HT1080 (cell line): ENCODE measurements at regions not wholly inside any gene's neighbourhood (a gene's known extent, or its start where the extent isn't known, plus 50 kb on each side); places are given as distances from the start of the nearest gene placed in this dataset.

Experiments
- DNase-seq: peaks from one replicate; pipeline ENCODE4 v3.0.0-alpha.2; 2015; ENCODE audit warnings: low read depth

DNA sequence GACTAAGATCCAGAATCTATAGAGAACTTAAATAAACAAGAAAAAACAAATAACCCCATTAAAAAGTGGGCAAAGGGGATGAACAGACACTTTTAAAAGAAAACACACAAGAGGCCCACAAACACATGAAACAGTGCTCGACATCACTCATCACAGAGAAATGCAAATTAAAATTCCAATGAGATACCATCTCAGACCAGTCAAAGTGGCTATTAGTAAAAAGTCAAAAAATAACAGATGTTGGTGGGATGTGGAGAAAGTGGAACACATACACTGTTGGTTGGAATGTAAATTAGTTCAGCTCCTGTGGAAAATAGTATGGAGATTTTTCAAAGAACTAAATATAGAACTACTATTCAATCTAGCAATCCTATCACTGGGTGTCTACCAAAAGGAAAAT is 143.1 kb downstream of the IFI44 start:
- DNase-seq, result no peak

DNA sequence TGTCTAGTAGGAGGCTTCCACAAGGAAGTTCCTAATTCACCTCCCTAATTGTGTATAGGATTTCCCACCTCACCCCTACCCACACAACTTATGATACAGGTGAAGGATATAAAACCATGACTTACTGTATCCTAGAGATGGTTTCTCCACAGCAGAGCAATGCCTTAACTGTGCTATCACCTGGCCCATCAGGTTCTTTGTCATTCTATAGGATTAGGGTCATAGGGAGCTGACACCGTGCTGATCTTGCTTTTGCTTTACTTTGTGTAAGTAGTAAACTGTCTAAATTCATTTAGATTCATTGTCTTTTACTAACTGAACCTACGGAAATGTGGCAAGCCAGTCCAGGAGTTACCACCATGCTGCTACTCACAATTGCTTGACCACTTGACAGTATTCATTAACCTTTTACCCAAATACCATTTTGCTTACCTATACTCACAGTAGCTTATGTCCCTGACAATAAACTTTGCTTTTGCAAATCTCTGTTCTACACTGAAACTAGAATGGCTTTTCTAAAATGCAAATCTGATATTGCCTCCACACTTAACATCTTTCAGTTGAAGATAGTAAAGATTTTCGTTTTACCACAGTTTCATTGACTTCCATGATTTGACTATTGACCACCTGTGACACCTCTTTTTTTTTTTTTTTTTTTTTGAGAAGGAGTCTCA is 147.6 kb downstream of the IFI44 start:
- no peak for DNase-seq

DNA sequence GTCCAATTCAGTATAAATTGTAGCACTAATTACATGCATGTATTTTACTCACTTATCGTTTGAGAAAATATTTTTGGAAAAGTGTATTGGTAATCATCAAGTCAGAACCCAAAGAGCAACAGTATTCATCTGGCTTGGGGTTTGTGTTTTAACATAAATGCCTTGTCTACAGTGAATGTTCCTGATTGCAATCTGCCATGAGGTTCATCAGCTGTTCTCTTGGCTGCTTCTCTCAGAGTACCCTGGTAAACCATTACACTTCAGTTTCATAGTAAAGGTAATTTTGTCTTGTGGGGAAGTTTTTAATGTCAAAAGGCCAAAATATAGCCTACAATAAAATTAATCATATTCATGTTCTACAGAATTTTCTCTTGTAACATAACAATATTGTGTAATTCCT is 150.3 kb downstream of the IFI44 start:
- DNase-seq, result no peak

DNA sequence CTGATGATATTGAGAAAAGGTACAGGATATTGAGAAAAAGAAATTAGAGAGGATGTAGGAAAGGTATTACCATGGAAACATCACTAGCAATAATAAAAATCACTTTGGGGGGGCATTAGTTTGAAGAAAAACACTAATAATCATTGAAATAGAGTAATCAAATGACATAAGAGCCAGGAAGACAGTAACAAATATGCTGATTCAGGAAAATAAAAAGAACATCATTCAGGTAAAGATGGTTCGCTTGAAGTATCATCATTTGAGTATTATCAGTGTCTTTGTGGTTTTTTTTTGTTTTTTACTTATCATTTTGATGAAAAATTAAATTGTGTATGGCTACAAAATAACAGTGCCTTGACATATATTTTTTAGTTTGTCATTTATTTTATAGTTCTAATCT is 164.5 kb downstream of the IFI44 start:
- DNase-seq, result no peak

DNA sequence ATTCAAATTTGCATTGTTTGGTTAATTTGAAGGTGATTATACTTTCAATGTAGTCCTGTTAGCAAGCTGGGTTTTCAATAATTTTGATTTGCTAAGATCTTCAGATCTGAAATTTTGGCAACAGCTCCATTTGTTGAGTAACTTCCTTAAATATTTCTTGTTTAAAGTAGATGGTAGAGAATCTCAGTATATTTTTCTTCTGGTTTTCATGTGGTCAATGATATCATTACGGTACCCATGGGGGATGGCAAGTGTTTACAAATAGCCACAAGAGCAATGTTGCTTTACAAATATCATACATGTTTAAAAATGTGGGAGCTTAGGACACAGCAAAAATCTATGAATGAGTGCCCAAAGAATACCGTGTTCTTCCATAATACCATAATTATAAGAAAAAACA is 175.9 kb downstream of the IFI44 start:
- DNase-seq, result no peak

DNA sequence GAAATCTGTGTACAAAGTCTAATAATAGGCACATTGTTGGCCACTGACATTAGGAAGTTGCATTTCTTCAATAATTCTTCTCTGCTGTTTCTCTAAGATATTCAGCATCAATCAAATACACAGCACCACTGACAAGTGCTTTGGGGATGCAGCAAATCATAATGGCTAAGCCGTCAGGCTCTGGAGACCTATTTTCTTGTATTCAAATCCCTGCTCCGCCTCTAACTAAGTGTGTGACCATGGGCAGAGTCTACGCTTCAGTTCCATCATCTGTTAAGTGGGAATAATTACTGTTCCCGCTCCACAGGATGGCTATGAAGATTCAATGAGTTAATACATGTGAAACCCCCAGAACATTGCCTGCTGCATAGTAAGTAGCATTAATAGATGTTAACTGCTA is 176.9 kb downstream of the ADGRL4 start:
- DNase-seq, result no peak

DNA sequence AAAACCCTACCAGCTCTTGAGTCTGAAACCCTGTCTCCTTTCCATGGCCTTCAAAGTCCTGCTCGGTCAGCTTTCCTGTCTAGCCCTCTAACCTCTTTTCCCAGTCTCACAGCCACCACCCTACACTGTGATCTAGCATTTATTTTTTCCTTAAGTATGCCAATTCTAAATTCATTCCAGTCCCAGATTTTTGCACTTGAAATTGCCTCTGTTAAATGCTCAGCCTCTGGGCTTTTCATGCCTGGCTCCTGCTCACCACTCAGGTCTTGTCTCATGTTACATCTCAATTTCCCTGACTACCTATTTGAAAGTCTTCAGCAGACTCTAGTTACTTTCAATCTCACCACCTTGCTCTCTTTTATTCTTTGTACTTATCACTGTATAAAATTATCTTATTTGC is 176.2 kb downstream of the ADGRL4 start:
- no peak for DNase-seq

DNA sequence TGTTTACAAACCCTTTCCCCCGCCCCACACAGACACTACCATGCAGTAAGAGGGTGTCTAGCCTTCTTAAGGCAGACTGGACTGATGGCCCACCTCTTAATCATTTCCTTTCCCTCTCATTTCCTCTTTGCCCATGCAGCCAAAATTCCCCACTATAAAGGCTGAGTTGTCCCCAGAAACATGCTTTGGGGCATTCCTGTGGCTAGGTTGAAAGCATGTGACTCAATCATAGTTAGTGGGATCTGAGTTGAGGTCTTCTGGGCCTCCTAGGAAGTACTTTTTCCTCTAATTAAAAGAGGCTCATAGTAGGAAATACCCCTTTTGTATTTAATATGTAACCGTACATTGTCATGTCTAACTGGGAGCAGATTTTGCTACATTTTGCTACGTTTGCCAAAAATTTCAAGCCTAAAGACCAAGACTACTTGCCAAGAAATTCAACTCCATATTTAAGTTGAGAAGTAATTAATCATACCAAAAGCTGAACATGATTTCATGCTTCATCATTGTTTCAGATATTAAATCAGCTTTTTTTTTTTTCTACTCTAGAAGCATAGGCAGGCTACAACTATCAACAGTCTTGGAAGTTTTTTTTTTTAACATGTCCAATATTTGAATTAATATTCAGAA is 174.7 kb downstream of the ADGRL4 start:
- DNase-seq, result peak; percentile 98

DNA sequence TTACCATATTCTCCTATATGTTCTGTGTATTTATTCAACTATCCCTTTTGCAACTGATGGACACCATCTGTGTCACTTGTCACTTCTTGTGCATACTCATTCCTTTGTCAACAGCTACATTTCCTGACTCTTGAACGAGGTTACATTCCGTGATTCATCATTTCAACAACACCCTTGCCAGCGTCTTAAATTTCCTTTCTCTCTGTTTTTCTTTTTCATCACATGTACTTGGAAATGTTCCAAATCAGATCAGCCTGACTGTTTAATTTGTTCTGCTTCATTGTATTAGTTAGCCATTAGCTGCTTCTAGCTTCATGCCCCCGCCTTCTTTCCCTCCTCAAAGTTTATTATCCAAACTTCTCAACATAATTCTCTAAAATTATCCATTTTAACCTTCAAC is 173.0 kb downstream of the ADGRL4 start:
- DNase-seq, result peak; percentile 94

DNA sequence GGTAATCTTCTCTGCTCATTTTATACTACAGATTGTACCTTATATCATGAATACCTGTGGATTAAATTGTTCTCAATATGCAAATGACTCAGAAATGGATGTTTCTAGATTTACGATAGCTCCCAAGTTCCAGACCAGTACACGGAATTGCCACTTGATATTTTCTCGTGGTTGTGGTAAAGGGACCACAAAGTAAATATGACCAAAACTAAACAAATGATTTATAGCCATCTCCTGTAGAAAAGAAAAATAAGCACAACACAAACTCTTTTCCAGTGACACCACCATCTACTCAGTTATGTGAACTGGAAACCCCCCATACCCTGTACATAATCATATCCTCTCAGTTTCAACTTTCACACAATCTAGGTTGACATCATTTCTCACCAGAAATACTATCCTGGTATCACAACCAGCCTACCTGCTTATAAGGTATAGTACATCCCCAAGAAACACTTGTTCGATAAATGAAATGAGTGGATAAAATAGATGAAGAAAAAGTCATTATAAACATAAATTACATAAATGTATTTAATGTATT is 172.3 kb downstream of the ADGRL4 start:
- no peak for DNase-seq

DNA sequence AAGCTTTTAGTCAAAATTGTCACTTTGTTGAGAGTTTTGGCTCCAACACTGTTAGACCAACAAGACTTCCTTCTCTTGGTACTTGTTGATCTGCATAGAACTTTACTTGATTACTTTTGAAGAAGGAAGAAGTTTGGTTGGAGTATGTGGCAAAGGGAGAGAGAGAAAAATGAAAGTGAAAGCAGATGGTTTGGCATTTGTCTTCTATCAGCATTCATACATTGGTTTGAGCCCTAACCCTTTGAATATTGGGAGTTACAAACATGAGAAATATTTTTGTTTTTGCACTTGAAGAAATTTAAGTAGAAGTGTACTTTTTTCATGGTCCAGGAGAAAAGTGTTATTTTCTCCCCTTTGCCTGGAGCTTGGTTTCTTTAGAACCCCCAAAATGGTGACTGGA is 169.8 kb downstream of the ADGRL4 start:
- DNase-seq, result no peak

DNA sequence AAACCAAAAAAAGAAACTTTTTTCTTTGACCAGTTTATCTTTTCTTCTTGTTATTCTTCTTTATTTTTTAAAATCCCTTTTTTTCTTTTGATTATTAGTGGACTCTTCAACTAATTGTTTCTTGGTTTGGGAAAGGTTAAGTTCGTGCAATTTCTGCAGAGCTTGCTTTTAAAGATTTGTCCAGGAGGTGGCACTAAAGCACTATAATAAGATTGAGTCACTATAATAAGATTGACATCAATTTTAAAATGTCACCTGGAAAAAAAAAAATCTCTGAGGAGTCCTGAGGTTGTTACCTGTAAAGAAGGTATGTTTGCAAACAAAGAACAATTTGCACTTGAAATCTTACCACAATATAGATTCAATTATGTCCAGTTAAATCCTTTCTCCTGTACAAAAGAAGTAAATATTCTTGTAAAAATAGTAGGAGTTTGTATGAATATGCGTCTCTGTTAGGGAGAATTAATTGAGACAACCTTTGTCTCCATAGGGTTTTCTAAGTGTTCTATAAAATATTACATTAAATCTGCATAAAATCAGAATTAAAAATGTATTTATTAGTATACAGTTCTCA is 166.7 kb downstream of the ADGRL4 start:
- DNase-seq, result peak; percentile 65
